Prostate gland (tissue), 2 donors: ENCODE measurements at regions not wholly inside any gene's neighbourhood (a gene's known extent, or its start where the extent isn't known, plus 50 kb on each side); places are given as distances from the start of the nearest gene placed in this dataset.

Source experiments
- DNase-seq: peaks from one replicate; pipeline ENCODE4 v3.0.0-alpha.2; 2019; ENCODE audit warnings: low spot score
- H3K27ac ChIP-seq, 2 donors: fragments of 200-600 bp; sonication (generic); 2 replicates each; pipeline ENCODE4 v1.5.1; 2017 to 2019
- H3K27me3 ChIP-seq: fragments of 200-600 bp; sonication (generic); replicated peaks from 2 replicates; pipeline ENCODE4 v1.5.1; 2019; ENCODE audit not compliant: insufficient read depth
- H3K36me3 ChIP-seq, 2 donors: fragments of 200-600 bp; sonication (generic); 1 replicate in 1 of 2; 2 replicates in 1 of 2; pipeline versions ENCODE4 v1.5.1 to v1.8.1; 2017 to 2019
- H3K4me1 ChIP-seq: fragments of 200-600 bp; sonication (generic); replicated peaks from 2 replicates; pipeline ENCODE4 v1.5.1; 2019
- H3K4me3 ChIP-seq, 2 donors: fragments of 200-600 bp; sonication (generic); 2 replicates each; pipeline ENCODE4 v1.5.1; 2017 to 2019
- H3K9me3 ChIP-seq: fragments of 200-600 bp; sonication (generic); 2 replicates; pipeline ENCODE4 v1.5.1; 2017
- CTCF ChIP-seq, 4 experiments: fragments of 200-600 bp in 2 of 4; fragments of 450-650 bp in 2 of 4; sonication (generic) in 2 of 4; IDR thresholded peaks; 1 replicate in 3 of 4; 2 replicates in 1 of 4; pipeline ENCODE4 v1.5.1; 2016 to 2019; ENCODE audit warnings: antibody characterized with exemption in 4 of 4, mild to moderate bottlenecking in 2 of 4, moderate library complexity in 2 of 4
- POLR2A ChIP-seq: fragments of 450-650 bp; IDR thresholded peaks from one replicate; pipeline ENCODE4 v1.6.1; 2016; ENCODE audit warnings: antibody characterized with exemption, mild to moderate bottlenecking
- POLR2AphosphoS5 ChIP-seq: sonication (generic); formaldehyde crosslinking; IDR thresholded peaks from one replicate; pipeline ENCODE4 v1.6.1; 2017; ENCODE audit warnings: antibody characterized with exemption
- WGBS: methylation state at CpG from one replicate; pipeline ENCODE4 v1.1.5; 2018; 5-methylcytosine and 5-hydroxymethylcytosine counted together
- intact Hi-C: fragments of 100-400 bp; cut with DNase I; formaldehyde crosslinking; loops from one replicate; pipeline ENCODE4 v1.14.2; 2022
- small RNA-seq, 2 donors: library from RNA; depleted of rRNA; stranded (forward); fragments of <200 nt; gene quantifications; one replicate each; pipeline ENCODE3, GENCODE V24; 2016

GRCh38 chr4:168037676-168038075 is 54.7 kb upstream of the ANXA10 start:
- Histone ChIP-seq H3K36me3 (no peaks in the 10 kb centered on the region), H3K4me3 (no peak overlapping the region), H3K4me1 (no peaks in the 10 kb centered on the region), H3K9me3 (no peaks in the 10 kb centered on the region), H3K27me3 (no peaks in the 10 kb centered on the region), H3K27ac (no peak overlapping the region)
- intact Hi-C loops: no loop called here
- 90% methylated on average over 2 of the region's 2 CpGs for WGBS
- TF ChIP-seq POLR2AphosphoS5 (no peak), POLR2A (no peak), CTCF (IDR thresholded peaks at IDR 0.05) (no peak)
- no peak for DNase-seq

- WGBS: 79% methylated on average over 1 of the region's 1 CpG
- intact Hi-C loops: no loop called here
- Histone ChIP-seq H3K9me3 (no peaks in the 10 kb centered on the region), H3K27me3 (no peaks in the 10 kb centered on the region), H3K4me3 (no peak overlapping the region), H3K27ac (no peak overlapping the region), H3K36me3 (no peaks in the 10 kb centered on the region), H3K4me1 (no peaks in the 10 kb centered on the region)
- no peak for DNase-seq
- TF ChIP-seq POLR2A: no peak
- TF ChIP-seq POLR2AphosphoS5: no peak
- TF ChIP-seq CTCF (IDR thresholded peaks at IDR 0.05): no peak
These were observed 52.7 kb upstream of the ANXA10 start for GRCh38 chr4:168039593-168039992.

Small RNA genes lying in the stretch of these regions (small RNA-seq; reads per million reads assigned to genes)
- 0 reads per million in 2 donors for gene RN7SL776P
